HG03175 (cell line): ENCODE measurements at regions not wholly inside any gene's neighbourhood (a gene's known extent, or its start where the extent isn't known, plus 50 kb on each side); places are given as distances from the start of the nearest gene placed in this dataset.

Experiments
- ATAC-seq: cut with Tn5 transposase; IDR thresholded peaks from one replicate; pipeline ENCODE4 v1.9.1; 2021; ENCODE audit warnings: mild to moderate bottlenecking, moderate library complexity; ENCODE audit not compliant: unreplicated experiment

DNA sequence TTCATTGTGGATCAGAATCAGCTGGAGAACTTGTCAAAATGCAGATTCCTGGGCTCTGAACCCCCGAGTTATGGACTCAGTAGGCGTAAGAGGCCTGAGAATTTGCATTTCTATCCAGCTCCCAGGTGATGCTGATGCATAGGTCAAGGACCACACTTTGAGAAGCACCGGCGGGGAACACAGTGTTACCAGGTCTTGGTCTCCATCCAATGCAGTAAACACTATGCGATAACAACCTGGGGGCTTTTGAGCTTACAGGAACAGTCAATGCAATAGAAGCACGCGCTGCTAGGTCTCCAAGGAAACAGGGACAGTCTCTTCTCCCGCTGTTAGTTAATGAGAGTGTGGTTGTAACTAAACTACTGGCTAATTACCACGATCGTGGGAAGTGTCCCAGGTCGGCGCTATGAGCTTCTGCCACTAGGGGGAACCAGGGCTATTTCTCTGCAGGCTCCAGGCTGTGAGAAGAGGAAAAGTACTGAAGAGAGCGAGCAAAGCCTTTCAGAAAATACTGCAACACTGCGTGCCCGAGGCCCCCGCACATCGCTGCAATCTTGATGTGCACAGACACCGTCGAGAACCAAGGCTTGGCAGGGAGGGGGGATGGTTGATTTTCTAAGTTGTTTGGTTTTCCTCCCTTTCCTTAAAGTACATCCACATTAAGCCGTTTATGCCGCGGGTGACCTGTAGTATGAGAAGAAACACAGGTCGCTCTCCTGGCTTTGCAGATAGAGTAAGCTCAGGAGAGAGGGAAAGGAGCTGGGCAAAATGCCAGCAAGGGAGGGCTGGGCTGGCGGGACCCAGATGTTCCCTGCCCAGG, 52.0 kb upstream of the KCNA1 start:
- ATAC-seq = no peak

DNA sequence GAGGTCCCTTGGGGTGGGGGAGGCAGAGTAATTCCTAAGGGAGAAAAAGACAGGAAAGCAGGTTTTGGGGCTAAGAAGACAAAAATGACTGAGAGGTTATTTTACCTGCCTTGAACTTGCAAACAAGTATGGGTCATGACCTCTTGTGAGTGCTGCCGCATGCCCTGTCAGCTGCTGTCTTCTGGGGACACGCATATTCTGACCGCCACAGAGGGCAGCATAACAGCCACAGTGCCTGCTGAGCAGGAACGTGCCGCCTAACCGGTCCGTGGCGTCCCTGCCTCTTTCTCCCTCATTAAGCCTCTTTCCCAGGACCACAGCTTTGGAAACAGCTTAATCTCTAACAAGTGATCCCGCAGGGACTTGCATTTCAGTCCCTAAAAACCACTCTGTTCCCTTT, 51.3 kb upstream of the KCNA1 start:
- ATAC-seq = no peak

DNA sequence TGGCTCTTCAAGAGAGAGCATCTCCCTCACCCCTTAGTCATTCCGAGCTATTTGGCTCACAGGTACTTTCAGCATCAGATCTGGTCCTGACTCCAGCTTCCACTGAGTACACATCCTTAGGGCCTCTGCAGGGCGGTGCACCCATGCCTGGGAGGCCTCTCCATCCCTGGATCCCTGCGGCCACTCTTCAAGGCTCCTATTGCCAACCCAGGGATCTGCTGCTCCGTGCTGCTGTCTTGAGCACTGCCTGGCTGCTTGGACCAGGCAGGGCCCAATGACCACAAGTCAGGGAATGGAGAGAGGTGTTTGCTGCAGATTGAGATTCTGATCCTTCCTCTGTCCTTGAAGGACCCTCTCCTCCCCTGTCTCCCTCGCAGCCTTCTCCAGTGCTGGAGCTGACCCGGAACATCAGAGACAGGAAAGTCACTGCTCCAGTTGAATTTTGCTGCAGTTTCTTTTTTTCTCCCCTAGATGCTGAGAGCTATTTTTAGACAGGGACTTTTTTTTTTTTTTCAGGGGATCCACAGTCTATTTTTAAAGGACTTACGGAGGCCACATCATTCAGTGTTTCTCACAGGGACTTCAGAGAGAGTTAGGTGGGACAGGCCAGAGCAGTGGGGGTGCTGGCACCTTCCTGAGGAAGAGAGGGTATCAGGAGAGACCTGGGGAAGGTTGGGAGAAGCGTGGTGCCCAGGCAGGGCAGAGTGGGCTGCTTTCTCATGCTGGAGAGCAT, 50.1 kb upstream of the KCNA1 start:
- ATAC-seq = no peak
